ENCODE measurements at regions not wholly inside any gene's neighbourhood (a gene's known extent, or its start where the extent isn't known, plus 50 kb on each side); places are given as distances from the start of the nearest gene placed in this dataset.
"Not testable (repeated sequence)": the region's sequence is repeated elsewhere in the genome, so short reads cannot be mapped to it uniquely, and the experiment has no call there.

- DNase-seq, result no peak
Observed at GRCh38 chr7:84729284-84729683, 457.6 kb downstream of the SEMA3D start.

- no peak for DNase-seq
Observed at GRCh38 chr7:84722734-84723133, 464.1 kb downstream of the SEMA3D start.

- no peak for DNase-seq
Observed at GRCh38 chr7:84722086-84722485, 464.8 kb downstream of the SEMA3D start.

GRCh38 chr7:84720456-84721097 lies 466.3 kb downstream of the SEMA3D start:
- DNase-seq, result no peak

- peak; percentile 30 for DNase-seq
Observed at GRCh38 chr7:84714765-84715164, 472.1 kb downstream of the SEMA3D start.

GRCh38 chr7:84712374-84713121 lies 474.3 kb downstream of the SEMA3D start:
- DNase-seq, result no peak

GRCh38 chr7:84710538-84710937 lies 476.3 kb downstream of the SEMA3D start:
- DNase-seq, result not testable (repeated sequence)

GRCh38 chr7:84705706-84706105 lies 481.1 kb downstream of the SEMA3D start:
- peak; percentile 45 for DNase-seq

GRCh38 chr7:84705079-84705478 lies 481.8 kb downstream of the SEMA3D start:
- DNase-seq, result no peak

- no peak for DNase-seq
Observed at GRCh38 chr7:84704380-84704779, 482.5 kb downstream of the SEMA3D start.

GRCh38 chr7:84701524-84702306 lies 485.1 kb downstream of the SEMA3D start:
- DNase-seq, result peak; percentile 27

GRCh38 chr7:84700563-84701370 lies 486.1 kb downstream of the SEMA3D start:
- DNase-seq, result no peak

- no peak for DNase-seq
Observed at GRCh38 chr7:84697506-84697905, 489.4 kb downstream of the SEMA3D start.

- no peak for DNase-seq
Observed at GRCh38 chr7:84693483-84693882, 493.4 kb downstream of the SEMA3D start.

GRCh38 chr7:84688671-84689070 lies 494.1 kb upstream of the SEMA3A start:
- no peak for DNase-seq

GRCh38 chr7:84686373-84686772 lies 491.8 kb upstream of the SEMA3A start:
- DNase-seq, result no peak

- no peak for DNase-seq
Observed at GRCh38 chr7:84684836-84685480, 490.4 kb upstream of the SEMA3A start.

GRCh38 chr7:84682543-84682942 lies 488.0 kb upstream of the SEMA3A start:
- no peak for DNase-seq

- DNase-seq, result no peak
Observed at GRCh38 chr7:84678841-84679240, 484.3 kb upstream of the SEMA3A start.

GRCh38 chr7:84677117-84677732 lies 482.6 kb upstream of the SEMA3A start:
- DNase-seq, result no peak

- peak; percentile 38 for DNase-seq
Observed at GRCh38 chr7:84675633-84676034, 481.0 kb upstream of the SEMA3A start.

All from NCI-H2171 treated with DMSO at 0.1 percent for 48 hours (cell line).